WTC11 (cell line): ENCODE measurements at regions not wholly inside any gene's neighbourhood (a gene's known extent, or its start where the extent isn't known, plus 50 kb on each side); places are given as distances from the start of the nearest gene placed in this dataset.

Source experiments
- CTCF ChIP-seq: fragments of 200-600 bp; IDR thresholded peaks from 2 replicates; pipeline ENCODE4 v1.8.0; 2022; ENCODE audit warnings: antibody characterized with exemption
- ESRRA ChIP-seq: sonication (generic); formaldehyde crosslinking; IDR thresholded peaks from 2 replicates; pipeline ENCODE4 v1.8.1; 2022; ENCODE audit warnings: mild to moderate bottlenecking, missing genetic modification reagents, borderline replicate concordance
- ETV6 ChIP-seq: sonication (generic); formaldehyde crosslinking; IDR thresholded peaks from 2 replicates; pipeline ENCODE4 v1.8.1; 2022; ENCODE audit warnings: mild to moderate bottlenecking, missing genetic modification reagents
- FOXP1 ChIP-seq: sonication (generic); formaldehyde crosslinking; IDR thresholded peaks from 2 replicates; pipeline ENCODE4 v1.8.0; 2022; ENCODE audit warnings: missing genetic modification reagents, mild to moderate bottlenecking, moderate library complexity, borderline replicate concordance
- GABPB1 ChIP-seq: sonication (generic); formaldehyde crosslinking; IDR thresholded peaks from 2 replicates; pipeline ENCODE4 v1.8.1; 2023; ENCODE audit warnings: mild to moderate bottlenecking, missing genetic modification reagents
- SP1 ChIP-seq: sonication (generic); formaldehyde crosslinking; conservative IDR thresholded peaks from 2 replicates; pipeline ENCODE4 v1.8.1; 2022; ENCODE audit warnings: missing genetic modification reagents

- TF ChIP-seq GABPB1 (CRISPR knock-in tag) (no peak), CTCF (no peak), ETV6 (CRISPR knock-in tag) (no peak), FOXP1 (no peak), SP1 (CRISPR knock-in tag) (no peak), ESRRA (CRISPR knock-in tag) (no peak)
These were observed 507.8 kb upstream of the CA10 start for GRCh38 chr17:52666264-52666663.
